ENCODE measurements at regions not wholly inside any gene's neighbourhood (a gene's known extent, or its start where the extent isn't known, plus 50 kb on each side); places are given as distances from the start of the nearest gene placed in this dataset.
"Not testable (repeated sequence)": the region's sequence is repeated elsewhere in the genome, so short reads cannot be mapped to it uniquely, and the experiment has no call there.

DNA sequence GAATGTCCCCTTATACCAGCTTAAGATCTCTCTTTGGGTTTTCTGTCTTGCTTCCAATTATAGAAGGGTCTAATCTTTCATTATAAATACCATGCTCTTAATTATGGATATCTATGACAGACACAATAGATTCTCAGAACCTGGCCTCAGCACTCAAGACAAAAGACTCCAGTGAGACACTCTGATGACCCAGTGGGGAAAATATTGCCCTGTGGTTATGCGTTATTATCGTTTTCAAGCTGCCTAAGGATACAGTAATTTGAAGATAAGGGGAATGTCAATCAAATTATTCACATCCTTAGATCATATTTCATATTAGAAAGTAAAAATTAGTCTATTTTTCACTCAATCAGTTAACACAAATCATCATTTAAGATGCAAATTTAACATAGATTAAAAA lies 748.8 kb downstream of the XPNPEP1 start:
- DNase-seq = no peak

DNA sequence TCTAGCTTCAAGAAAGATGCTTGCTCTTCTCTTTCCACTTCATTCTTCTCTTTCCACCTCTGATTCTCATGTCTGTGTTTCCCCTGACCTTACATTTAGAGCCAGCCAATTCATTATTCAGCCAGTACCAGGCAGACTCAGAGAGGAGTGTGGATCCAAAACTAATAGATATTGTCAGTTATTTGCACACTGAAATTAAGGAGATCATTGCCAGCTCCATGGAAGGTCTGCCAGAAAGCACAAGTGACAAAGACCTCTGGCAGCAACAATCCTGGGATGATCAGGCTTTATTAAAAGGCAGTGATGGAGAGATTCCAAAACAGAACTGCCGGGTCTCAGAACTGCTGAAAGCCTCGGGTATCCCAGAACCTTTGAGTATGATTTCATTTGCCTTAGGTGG lies 749.4 kb downstream of the XPNPEP1 start:
- DNase-seq = no peak

DNA sequence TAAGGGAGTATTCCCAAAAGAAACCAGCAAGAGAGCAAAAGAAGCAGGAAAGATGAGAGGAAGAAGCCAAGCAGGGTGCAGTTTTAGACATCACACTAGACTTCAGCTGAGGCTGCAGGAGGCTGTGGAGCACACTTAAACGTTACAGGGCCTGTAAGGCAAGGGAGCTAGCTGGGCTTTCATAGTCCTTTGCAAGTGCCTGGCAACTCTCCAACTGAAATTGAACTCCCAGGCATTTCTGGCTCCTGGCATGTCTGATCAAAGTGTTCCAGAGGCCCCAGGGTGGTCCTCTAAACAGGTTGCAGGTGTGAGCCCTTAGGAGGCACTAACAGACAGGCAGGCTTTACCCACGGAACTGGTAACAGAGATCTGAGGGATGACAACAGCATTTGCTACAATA lies 750.2 kb downstream of the XPNPEP1 start:
- no peak for DNase-seq

GRCh38 chr10:109166935-109167334 lies 756.4 kb downstream of the XPNPEP1 start:
- DNase-seq = no peak

DNA sequence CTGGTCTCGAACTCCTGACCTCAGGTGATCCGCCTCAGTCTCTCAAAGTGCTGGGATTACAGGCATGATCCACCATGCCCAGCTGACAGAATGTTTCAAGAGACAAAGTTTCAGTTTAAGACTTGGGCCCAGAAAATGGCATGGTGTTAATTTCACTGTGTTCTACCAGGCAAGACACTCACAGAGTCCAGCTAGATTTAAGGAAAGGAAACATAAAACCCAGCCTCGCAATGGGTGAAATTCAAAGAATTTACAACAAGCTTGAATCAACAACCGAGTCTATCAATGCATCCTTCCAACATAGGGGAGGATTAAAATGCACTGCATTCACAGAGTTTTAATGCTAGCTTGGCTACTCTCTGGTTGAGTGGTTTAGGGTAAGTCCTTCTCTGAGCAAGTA lies 764.0 kb downstream of the XPNPEP1 start:
- DNase-seq = no peak

- DNase-seq = no peak
These were observed 766.9 kb downstream of the XPNPEP1 start for GRCh38 chr10:109156396-109156795.

DNA sequence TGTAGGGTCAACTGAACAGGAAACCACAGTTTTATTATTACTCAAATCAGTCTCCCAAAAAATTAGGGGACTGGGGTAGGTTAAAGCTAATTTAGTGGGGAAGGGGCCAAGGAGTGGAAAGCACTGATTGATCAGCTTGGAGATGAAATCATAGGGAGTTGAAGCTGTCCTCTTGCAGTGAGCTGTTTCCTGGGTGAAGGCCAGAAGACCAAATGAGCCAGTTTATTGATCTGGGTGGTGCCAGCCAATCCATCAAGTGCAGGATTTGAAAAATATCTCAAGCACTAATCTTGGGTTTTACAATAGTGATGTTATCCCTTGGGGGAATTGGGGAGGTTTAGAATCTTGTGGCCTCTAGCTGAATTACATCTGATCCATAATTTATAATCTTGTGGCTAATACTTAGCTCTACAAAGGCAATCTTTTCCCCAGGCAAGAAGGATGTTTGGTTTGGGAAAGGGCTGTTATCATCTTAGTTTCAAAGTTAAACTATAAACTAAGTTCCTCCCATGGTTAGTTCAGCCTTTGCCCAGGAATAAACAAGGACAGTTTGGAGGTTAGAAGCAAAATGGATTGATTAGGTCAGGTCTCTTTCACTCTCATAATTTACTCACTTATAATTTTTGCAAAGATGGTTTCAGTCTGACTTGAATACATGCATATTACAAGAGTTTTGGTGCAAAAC lies 773.5 kb downstream of the XPNPEP1 start:
- DNase-seq = no peak

GRCh38 chr10:109127363-109127762 lies 795.9 kb downstream of the XPNPEP1 start:
- DNase-seq = no peak

GRCh38 chr10:109126541-109126940 lies 796.8 kb downstream of the XPNPEP1 start:
- DNase-seq = no peak

- DNase-seq = no peak
These were observed 797.3 kb downstream of the XPNPEP1 start for GRCh38 chr10:109126016-109126415.

GRCh38 chr10:109115179-109115578 lies 808.1 kb downstream of the XPNPEP1 start:
- DNase-seq = no peak

DNA sequence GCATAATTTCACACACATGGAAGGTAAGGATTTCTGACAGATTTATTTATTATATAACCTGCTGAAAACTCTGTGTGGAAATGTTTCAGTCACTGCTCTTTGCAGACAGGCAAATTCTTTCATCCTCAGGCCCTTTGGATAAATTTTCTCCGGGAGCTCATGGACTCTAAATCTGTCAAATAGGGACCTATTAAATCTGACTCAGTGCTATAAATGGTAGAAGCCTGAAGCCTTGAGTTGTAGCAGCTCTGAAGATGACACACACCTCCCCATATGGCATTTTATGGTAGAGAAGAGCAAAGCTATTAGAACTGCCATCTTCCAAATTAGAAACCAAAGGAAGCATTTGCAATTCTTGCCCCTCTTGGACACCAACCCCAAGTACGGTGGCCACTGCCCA lies 808.7 kb downstream of the XPNPEP1 start:
- DNase-seq = no peak

DNA sequence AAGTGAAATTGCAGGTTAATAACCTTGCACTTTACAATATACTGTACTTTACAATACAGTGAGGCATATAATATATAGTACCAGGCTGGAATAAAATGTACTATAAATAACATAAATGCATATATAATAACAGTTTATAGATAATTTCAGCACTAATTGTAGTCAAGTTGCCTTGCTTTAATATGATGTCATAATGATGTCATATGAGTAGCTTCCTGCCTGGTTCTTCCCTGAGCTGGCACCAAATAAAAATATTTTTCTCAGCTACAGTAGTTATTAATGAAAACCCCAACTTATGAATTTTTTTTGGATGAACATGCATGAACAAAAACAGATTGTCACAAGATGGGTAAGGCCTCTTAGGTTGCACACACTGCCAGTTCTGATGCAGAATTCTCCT lies 816.7 kb downstream of the XPNPEP1 start:
- DNase-seq = no peak

GRCh38 chr10:109105725-109106124 lies 817.6 kb downstream of the XPNPEP1 start:
- no peak for DNase-seq

GRCh38 chr10:109104806-109105205 lies 818.5 kb downstream of the XPNPEP1 start:
- no peak for DNase-seq

DNA sequence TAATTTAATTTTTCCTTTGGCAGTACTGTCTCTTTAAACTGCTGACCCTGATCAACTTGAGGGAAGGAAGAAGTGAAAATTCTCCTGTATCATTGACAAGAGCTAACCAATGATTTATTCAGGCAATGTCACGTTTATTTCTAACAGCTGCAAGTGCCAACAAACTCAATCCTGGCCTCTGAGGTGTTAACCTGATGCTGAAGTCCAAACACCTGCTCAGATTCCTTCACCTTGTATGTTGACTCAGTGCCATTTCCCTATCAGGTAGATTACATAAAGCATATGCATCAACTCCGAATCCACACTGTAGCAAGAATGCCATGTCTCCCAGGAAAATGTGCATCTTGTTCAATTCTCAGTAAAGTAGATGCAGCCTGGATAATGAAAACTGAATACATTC lies 820.0 kb downstream of the XPNPEP1 start:
- DNase-seq = no peak

GRCh38 chr10:109089779-109090178 lies 833.5 kb downstream of the XPNPEP1 start:
- DNase-seq = no peak

- no peak for DNase-seq
These were observed 851.8 kb downstream of the XPNPEP1 start for GRCh38 chr10:109071539-109071938.

- no peak for DNase-seq
These were observed 852.8 kb downstream of the XPNPEP1 start for GRCh38 chr10:109070492-109070891.

GRCh38 chr10:109067031-109067430 lies 856.3 kb downstream of the XPNPEP1 start:
- no peak for DNase-seq

GRCh38 chr10:109065821-109066220 lies 857.5 kb downstream of the XPNPEP1 start:
- DNase-seq = no peak

DNA sequence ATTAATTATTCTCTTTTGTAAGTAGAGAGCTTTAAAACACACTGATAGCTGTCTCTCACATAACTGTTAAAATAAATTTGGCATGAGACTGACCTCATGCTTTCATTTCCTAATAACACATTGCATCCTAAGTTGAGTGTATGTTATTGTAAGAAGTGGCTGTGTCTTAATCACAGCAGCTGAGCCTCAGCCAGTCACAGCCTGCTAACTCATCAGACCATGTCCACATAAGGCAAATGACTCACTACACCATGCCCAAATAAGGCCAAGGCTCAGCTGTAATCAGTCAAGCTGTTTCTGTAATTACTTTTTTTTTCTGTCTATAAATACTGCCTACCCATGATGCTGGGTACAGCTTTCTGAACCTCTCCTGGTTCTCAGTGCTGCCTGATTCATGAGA lies 860.9 kb downstream of the XPNPEP1 start:
- no peak for DNase-seq

- DNase-seq = no peak
These were observed 868.1 kb downstream of the XPNPEP1 start for GRCh38 chr10:109055243-109055642.

GRCh38 chr10:109047856-109048255 lies 875.5 kb downstream of the XPNPEP1 start:
- no peak for DNase-seq

DNA sequence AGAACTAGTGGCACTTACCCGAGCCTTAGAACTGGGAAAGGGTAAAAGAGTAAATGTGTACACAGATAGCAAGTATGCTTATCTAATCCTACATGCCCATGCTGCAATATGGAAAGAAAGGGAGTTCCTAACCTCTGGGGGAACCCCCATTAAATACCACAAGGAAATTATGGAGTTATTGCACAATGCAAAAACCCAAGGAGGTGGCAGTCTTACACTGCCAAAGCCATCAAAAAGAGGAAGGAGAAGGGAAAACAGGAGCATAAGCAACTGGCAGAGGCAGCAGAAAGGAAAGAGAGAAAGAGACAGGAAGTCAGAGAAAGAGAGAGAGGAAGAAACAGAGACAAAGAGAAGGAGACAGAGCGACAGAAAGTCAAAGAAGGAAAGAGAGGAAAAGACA lies 876.9 kb downstream of the XPNPEP1 start:
- DNase-seq = not testable (repeated sequence)

DNA sequence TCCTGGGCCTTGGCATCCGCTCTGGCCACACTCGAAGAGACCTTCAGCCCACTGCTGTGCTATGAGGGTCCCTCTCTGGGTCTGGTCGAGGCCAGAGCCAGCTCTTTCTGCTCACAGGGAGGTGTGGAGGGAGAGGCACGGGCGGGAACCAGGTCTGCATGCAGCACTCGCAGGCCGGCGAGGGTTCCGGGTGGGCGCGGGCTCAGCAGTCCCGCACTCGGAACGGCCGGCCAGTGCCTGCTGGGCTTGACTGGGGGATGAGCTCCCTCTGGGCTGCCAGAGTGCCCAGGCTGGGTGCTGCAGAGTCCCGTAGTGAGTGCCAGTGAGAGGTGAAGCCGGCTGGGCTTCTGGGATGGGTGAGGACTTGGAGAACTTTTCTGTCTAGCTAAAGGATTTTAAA lies 882.7 kb downstream of the XPNPEP1 start:
- no peak for DNase-seq
